UCSD-AML1 (cell line): ENCODE measurements at regions not wholly inside any gene's neighbourhood (a gene's known extent, or its start where the extent isn't known, plus 50 kb on each side); places are given as distances from the start of the nearest gene placed in this dataset.

Experiments
- DNase-seq: peaks from one replicate; lab custom pipeline; 2025; ENCODE audit not compliant: unreplicated experiment; lab: John Stamatoyannopoulos, UW

DNA sequence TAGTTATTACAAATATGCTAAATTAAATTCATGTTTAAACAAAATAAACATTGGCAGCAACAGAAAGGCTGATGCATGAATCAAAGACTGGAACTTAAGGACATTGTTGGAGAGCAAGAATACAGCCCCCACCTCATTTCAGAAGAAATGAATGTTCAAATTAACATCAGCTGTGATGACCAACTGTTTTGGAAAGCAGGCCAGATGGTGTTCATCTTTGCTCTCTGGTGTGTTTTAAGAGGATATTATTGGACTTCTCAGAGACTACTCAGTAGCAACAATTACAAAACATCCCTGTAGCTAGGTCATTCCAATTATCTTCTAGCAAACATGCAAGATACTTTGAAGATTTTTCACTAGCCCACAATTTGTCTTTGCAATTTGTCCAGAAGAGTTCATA, 118.6 kb upstream of the DOK5 start:
- no peak for DNase-seq

DNA sequence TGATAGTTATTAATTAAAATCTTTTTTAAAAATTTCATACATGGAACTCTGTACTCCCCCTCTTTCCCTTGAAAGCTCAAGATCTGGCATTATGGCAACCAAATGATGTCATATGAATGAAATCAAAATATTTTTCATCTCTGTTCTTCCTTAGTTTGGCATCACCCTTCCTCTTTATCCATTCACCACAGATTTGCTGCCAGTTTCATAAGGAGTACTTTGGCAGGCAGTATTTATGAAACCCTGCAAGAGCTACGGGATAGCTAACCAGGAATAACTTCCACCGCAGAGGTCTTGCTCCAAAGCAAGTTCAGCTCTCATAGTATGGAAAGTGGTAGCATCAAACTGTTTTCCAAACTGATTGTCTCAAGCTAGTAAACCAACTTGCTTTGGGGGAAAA, 113.9 kb upstream of the DOK5 start:
- no peak for DNase-seq

DNA sequence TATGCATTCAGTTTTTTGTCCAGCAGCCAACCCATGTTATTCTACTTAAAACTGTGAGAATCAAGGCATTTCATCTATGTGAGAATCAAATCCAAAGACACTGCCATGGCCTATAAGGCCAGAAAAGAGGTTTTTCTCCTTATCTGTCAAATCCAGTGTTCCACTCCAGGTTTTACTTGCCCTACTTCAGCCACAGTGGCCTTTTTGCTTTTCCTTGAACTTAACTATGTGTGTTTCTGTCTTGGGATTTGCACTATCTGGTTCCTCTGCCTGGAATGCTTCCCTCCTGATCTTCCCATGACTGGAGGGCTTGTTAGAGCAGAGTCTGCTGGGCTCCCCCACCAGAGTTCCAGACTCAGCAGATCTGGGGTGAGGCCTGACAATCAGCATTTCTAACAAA, 113.1 kb upstream of the DOK5 start:
- no peak for DNase-seq

DNA sequence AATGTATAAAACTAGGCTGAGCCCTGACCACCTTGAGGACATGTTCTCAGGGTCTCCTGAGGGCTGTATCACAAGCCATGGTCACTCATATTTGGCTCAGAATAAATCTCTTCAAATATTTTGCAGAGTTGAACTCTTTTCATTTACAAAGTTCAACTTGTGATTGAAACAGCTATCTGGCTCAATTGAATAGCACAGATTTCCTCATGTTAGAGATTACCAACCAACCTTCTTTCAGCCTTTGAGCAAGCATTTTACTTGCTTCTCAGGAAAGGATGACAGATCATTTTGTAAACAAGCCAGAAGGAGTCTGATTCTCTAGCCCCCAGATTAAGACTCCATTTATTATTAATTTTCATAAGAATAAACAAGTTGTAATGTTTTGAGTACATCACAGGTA, 111.0 kb upstream of the DOK5 start:
- no peak for DNase-seq

DNA sequence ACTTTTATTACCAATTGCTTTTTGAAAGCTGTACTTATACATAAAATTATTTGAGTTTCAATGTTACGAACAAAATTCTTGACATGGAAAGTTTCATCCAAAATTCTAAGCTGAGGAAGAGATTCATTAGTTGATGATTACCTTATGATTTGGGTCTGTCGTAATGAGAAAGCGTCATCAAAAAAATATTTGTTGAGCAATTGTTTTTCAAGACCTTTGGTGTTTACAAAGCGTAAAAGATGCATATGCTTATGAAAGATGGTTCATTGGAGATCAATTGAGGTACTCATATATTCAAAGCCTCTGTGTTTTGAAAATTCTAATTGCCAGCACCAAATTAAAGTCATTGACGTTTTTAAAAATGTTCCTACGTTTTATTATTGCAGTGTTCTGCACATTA, 110.5 kb upstream of the DOK5 start:
- no peak for DNase-seq

DNA sequence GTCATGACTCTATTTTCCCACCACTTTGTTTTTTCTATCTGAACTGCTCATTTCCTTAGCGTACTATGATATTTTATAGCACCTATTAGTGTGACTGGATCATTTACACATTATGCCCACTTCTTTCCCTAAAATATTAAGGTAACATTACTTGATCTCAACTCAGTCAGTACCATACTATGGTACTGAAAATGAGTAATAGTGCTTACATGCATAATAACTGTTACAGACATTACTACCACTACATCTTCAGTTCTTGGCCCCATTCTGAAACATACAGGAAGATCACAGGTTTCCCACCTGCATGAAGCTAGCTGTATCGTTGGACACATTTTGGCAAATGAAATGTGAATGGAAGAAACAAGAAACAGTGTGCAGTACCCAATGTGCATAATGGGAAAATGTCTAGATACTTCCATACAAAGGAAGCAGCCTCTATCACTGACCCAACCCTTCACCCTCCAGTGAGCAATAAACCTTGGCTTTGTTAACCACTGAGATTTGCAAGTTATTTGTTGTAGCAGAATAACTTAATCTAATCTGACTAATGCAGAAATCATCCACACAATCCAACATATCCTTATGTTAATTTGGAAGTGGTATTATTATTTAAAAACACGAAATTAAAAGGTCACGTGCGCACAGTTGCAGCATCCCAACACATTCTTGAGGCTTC, 108.6 kb upstream of the DOK5 start:
- DNase-seq: no peak

DNA sequence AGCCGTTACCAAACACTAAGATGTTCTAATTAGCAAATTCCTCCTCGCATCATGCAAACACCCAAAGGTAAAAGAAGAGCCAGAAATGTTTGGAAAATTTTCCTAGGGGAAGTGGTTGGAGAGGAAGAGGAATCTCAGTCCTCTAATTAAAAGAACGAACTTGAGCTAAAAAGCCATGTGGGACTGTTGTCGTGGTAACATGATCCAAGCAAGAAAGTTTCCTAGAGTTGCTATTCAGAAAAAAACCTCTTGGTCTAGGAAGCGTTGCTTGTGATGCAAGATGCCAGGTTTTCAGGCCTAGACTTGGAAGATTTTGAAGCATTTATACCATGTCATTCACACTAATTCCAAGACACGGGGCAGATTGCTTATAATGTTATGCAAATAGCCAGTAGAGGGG, 106.8 kb upstream of the DOK5 start:
- DNase-seq: no peak

DNA sequence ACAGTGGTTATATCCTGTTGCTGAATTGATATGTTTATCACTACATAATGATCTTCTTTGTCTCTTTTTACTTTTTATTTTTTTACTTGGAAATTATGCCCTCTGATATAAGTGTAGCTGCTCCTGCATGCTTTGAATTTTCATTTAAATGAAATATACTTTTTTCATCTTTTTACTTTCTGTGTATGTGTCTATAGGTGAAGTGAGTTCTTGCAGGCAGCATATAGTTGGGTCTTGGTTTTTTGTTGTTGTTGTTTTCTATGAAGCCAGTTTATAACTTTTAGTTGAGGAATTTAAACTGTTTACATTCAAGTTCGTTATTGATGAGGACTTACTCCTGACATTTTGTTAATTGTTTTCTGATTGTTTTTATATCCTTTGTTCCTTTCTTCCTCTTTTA, 103.1 kb upstream of the DOK5 start:
- no peak for DNase-seq

DNA sequence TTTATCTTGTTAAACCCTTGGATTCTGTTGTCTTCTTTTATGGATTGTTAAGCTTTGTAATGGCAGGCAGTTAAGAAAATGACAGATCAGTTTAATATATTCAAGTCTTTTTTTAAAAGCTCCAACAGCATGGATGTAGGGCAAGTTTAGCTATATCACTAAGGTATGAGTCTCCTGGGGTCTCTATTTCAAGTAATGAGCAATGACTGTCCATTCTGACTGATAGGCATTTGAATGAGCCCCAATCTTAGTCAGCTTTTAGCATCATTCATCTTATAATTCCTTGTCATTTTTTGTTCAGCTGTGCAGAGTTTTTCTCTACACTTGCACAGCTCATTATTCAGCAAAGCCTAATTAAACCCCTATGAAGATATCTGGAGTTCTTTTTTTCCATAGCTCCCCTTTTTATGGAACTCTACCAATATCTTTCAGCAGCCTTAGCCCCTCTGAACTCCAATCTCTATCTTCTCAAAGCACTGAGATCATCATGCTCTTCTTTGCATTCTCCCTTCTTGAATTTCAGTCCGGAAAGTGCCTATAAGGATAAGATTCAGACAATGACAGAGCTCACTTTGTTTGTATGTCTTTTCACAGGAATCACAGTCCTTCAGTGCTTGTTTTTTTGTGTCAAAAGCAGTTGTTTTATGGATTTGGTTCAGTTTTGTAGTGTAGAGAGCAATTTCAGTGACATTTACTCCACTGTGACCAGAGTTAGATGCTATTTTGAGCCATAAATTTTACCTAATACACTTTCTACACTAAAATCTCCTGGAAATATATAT, 97.2 kb upstream of the DOK5 start:
- DNase-seq: no peak

DNA sequence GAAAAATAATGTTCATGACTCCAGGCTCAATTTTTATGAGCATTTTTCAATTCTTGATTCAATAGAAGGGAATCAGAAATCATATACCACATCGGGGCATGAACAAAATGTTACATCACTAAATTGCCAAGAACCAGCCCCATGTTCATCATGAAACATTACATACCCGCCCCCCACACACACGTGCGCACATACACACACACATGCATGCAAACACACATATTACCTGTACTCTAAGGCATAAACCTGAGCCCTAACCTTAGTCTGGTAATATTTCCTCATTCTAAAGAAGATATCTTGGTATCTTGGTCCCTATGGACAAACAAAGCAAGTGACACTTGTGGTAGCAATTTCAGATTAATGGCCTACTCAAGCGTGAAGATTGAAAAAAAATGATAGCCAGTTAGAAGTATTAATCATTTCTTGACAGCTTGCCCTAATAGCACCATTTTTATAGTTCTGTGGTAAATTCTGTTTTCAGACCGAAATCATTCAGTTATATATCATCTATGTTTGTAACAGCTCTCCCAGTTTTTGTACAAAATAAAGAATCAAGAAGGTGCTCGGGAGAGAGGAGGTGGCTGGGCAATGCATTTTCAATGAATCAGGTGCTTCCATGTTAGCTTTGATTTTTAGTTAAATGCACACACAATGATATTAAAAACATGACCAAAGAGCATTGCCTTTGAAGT, 95.4 kb upstream of the DOK5 start:
- DNase-seq: no peak

DNA sequence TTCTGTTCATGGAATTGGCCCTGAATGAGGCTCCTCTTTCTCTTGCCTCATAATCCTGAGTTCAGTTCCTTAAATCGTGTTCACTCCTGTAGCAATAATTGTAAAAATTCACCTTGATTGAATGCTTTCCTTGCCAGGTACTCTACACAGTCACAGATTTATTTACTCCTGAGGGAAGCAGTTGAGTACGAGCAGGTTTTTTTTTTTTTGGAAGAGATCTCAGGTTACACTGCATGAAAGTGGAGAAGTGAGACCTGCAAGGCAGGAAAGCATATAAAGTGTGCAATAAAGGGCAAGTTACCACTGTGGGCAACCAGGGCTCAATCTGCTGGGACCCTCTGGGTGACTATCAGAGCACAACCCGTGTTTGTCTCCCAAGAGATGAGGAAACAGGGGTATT, 93.0 kb upstream of the DOK5 start:
- no peak for DNase-seq

DNA sequence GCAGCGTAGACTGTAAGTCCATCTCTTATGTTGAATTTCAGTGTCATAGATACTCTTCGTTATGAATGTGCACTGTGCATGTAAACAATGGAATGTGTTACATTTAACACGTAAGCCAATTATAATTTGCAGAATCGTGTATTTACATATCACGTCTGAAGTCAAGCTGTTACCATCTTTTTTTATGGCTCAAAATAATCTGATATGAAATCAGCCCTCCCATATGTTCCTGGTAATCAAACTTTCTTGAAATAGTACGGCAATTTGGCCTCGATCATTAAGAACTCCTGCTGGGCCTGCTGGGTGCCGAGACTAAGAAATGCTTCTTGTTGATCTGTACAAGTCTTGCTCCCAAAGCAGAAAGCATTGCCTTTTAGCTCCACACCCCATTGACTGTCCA, 89.6 kb upstream of the DOK5 start:
- no peak for DNase-seq

DNA sequence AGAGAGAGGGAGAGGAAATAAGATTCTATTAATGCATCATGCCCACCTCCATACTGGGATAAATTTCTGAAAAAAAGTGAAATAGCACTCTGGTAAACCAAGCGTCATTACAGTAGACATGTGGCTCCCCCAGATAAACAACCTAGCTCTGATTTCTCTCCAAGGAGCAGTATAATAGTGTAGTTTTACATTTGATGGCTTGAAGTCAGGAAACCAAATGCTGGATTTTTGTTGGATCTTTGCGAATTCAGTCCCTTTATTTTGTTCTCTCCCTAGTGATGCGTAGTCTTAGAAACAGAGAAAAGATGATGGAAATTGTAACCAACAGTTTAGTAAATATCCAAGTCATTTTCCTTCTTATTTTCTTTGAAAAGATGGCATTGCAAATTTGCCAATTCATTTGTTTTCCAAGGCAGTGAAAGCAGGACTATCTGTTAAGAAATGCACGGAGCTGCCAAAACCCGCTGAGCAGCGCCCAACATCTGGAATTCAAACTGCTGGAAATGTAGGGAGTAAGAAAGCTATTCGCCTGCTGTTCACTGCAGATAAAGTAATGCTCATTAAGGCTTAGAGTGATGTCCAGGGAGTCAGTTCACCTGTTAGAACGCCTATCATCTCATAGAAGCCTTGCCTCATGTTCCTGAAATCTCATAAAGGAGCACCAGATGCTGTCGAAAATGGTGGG, 85.7 kb upstream of the DOK5 start:
- DNase-seq: no peak

DNA sequence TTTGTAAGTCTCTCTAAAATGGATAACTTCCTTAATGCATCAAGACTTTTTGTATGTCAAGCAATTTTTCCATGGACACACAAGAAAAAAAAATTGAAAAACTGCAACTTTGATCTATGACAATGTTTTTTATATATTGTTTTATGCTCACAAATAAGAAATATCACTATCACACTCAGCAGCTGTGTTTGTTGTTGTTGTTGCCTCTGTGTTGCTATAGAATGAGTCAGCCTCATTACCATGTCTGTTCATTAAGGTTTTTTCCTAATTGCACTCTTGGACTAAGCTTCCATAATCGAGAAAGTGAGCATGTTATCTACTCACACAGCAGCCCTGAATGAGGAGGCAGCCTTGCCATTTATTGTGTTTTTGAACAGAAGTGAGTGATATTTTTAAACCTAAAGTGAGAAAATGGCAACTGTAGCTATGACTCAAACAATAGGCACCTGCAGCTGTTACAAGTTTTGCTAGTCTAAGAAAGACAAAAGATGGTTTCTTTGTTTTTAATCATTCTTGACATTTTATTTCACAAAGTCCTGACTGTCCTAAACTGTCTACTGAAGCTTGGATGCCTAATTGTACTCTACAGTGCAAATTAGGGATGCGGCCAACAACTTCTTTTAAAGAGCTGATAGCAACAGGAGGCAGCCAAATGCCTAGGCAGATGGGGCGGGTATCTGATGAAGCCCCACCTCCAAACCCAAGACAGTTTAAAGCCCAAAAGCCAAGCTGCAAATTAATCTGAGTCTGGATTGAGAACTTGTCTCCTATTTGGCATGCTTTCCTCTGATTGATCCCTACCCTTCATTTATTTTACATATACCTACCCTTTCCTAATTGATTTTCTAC, 77.9 kb upstream of the DOK5 start:
- DNase-seq: no peak

DNA sequence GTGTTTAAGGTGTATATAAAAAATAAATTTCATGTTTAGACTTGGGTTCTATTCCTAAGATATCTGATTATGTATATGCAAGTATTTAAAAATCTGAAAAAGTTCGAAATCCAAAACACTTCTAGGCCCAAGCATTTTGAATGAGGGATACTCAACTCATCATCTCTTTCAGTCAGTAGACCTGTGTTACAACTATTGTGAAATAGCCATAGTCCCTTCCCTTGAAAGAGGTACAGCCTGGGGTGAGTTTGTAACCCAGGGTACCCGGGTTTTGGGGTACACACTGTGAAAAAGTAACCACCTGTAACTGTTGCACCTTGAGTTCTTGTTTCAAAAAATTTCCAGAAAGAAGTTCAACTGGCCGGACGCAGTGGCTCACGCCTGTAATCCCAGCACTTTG, 76.6 kb upstream of the DOK5 start:
- DNase-seq: no peak

DNA sequence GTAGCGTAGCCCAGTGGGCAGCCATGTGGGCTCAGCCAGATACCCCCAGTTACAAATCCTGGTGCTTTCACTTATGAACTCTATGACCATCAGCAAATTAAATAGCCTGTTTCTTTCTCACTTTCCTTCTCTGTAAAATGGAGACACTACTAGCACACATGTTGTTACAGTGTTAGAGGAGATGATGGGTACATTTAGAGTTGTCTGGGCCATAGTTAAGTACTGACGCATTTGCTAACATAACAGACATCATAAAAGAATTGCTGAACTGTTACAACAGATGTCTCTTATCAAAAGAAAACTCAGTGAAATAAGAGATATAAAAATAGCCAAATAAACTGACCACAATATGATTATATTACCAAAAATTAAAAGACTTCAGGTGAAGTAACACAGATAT, 69.9 kb upstream of the DOK5 start:
- no peak for DNase-seq

DNA sequence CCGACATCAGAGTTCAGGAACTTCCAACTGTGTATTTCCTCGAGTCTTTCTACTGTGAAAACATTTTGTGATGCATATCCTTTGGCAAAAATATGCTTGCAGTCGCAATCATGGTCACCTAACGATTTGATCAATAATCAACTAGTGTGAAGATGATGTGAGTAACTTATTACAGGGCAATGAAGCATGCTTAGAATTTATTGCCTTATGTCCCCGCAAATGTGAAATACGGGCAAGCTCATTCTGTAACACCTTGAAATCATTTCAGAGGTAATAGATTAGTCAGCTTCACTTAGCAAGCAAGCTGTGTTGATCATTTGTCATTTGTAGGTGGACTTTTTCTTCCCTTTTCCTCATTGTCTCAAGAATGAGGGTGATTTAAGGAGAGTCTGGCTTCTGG, 67.9 kb upstream of the DOK5 start:
- no peak for DNase-seq

DNA sequence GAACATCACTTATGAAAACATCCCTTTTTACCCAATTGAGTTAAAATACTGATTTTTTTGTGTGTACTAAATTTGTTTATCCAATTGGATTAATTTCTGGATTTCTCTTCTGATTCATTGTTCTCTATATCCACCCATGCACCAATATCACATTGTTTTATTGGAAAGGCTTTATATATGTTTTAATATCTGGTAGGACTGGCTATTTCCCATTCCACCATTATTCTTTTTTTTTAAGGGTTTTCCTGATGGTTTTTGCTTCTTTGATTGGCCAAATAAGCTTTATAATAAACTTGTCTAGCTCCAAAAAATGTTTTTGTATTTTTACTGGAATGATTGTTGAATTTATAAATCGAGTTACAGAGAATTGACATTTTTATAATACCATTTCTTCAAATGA, 59.4 kb upstream of the DOK5 start:
- no peak for DNase-seq

DNA sequence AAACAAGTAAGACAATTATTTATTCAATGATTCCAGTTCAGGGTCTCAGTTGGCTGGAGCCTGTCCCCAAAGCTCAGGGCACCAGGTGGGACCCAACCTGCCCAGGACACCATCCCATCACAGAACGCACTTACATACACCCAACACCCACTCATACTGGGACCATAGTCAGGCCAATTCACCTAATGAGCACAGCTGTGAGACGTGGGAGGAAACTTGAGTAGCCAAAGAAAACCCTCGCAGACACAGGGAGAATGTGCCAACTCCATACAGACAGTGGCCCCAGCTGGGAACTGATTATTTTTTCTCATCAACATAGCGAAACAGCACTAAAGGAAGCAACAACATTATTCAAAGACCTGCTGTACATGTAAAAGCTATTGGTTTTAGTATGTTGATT, 58.6 kb upstream of the DOK5 start:
- DNase-seq: no peak

DNA sequence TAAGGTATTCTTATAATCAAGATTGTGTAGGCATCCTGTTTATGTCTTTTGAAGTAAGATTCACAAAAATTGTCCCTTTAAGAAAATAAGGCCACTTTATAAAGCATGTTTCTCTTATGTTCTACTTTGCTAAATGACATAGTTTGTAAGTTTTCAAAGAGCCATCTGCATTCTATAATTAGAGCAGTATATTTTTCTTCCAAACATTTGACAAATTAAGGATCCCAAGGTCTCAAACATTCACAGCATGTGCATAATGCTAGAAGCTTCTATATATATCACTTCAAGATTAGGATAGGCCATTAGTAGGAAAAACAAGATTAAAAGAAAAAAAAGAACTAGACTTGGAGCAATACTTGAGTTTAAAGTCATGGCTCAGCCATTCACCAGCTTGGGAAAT, 55.9 kb upstream of the DOK5 start:
- no peak for DNase-seq
